22Rv1 (cell line): ENCODE measurements at regions not wholly inside any gene's neighbourhood (a gene's known extent, or its start where the extent isn't known, plus 50 kb on each side); places are given as distances from the start of the nearest gene placed in this dataset.

Experiments used
- CTCF ChIP-seq: fragments of 450-650 bp; IDR thresholded peaks from 2 replicates; pipeline ENCODE4 v1.5.1; 2017; ENCODE audit warnings: mild to moderate bottlenecking
- ZFX ChIP-seq: fragments of 450-650 bp; IDR thresholded peaks from 2 replicates; pipeline ENCODE4 v1.6.1; 2017; ENCODE audit warnings: antibody characterized with exemption, borderline replicate concordance

- no peak for TF ChIP-seq CTCF
- no peak for TF ChIP-seq ZFX
Observed at GRCh38 chr11:110910384-110910783, 198.1 kb upstream of the ARHGAP20 start.
